GM23338 (cell line): ENCODE measurements at regions not wholly inside any gene's neighbourhood (a gene's known extent, or its start where the extent isn't known, plus 50 kb on each side); places are given as distances from the start of the nearest gene placed in this dataset.

Source experiments
- ATAC-seq: fragments of 200-7000 bp; cut with Tn5 transposase; 3 replicates; pipeline ENCODE4 v1.9.1; 2020
- DNase-seq: peaks from one replicate; pipeline ENCODE4 v3.0.0-alpha.2; 2015; ENCODE audit warnings: low spot score
- H2AFZ ChIP-seq: fragments of 200-600 bp; sonication (generic); 2 replicates; pipeline ENCODE4 v1.8.0; 2016; ENCODE audit warnings: antibody characterized with exemption, mild to moderate bottlenecking, moderate library complexity
- H3F3A ChIP-seq: fragments of 200-600 bp; sonication (generic); replicated peaks from 2 replicates; pipeline ENCODE4 v1.8.0; 2017; ENCODE audit warnings: antibody characterized with exemption, mixed run types, low read depth
- H3K27ac ChIP-seq: fragments of 200-600 bp; sonication (generic); 2 replicates; pipeline ENCODE4 v1.6.1; 2016; ENCODE audit warnings: low read depth
- H3K27me3 ChIP-seq: fragments of 200-600 bp; sonication (generic); 2 replicates; pipeline ENCODE4 v1.8.0; 2016; ENCODE audit warnings: mild to moderate bottlenecking, mixed run types, moderate library complexity; ENCODE audit not compliant: insufficient read depth
- H3K36me3 ChIP-seq: fragments of 200-600 bp; sonication (generic); 2 replicates; pipeline ENCODE4 v1.8.0; 2016; ENCODE audit warnings: mild to moderate bottlenecking; ENCODE audit not compliant: insufficient read depth
- H3K4me1 ChIP-seq: fragments of 200-600 bp; sonication (generic); 2 replicates; pipeline ENCODE4 v1.8.0; 2016; ENCODE audit warnings: mild to moderate bottlenecking, moderate library complexity; ENCODE audit not compliant: insufficient read depth
- H3K4me2 ChIP-seq: fragments of 200-600 bp; sonication (generic); 2 replicates; pipeline ENCODE4 v1.7.1; 2017; ENCODE audit warnings: mixed run types
- H3K4me3 ChIP-seq: fragments of 200-600 bp; sonication (generic); 2 replicates; pipeline ENCODE4 v1.6.1; 2016; ENCODE audit warnings: mixed run types
- H3K79me2 ChIP-seq: fragments of 200-600 bp; sonication (generic); replicated peaks from 2 replicates; pipeline ENCODE4 v1.8.0; 2017; ENCODE audit warnings: mild to moderate bottlenecking; ENCODE audit not compliant: insufficient read depth
- H3K9me2 ChIP-seq: fragments of 200-600 bp; sonication (generic); 2 replicates; pipeline ENCODE4 v1.8.0; 2017; ENCODE audit not compliant: insufficient read depth
- H4K20me1 ChIP-seq: fragments of 200-600 bp; sonication (generic); replicated peaks from 2 replicates; pipeline ENCODE4 v1.8.0; 2017; ENCODE audit warnings: mild to moderate bottlenecking; ENCODE audit not compliant: insufficient read depth
- H3K27ac Mint-ChIP-seq: 2 replicates; pipeline ENCODE4 v1.8.0; 2020; ENCODE audit warnings: inconsistent platforms, mild to moderate bottlenecking, moderate library complexity, mixed read lengths
- H3K27me3 Mint-ChIP-seq: 3 replicates; pipeline ENCODE4 v1.8.0; 2022; ENCODE audit warnings: low read depth, mild to moderate bottlenecking, moderate library complexity, mixed read lengths, inconsistent platforms; ENCODE audit not compliant: insufficient read depth, poor library complexity
- H3K36me3 Mint-ChIP-seq: 3 replicates; pipeline ENCODE4 v1.8.0; 2021; ENCODE audit warnings: low read depth, mild to moderate bottlenecking, inconsistent platforms, moderate library complexity, mixed read lengths
- H3K4me1 Mint-ChIP-seq: 3 replicates; pipeline ENCODE4 v1.8.0; 2020; ENCODE audit warnings: mild to moderate bottlenecking, inconsistent platforms, mixed read lengths
- H3K4me3 Mint-ChIP-seq: 3 replicates; pipeline ENCODE4 v1.8.0; 2021; ENCODE audit warnings: moderate library complexity, mild to moderate bottlenecking, inconsistent platforms, mixed read lengths
- H3K9me3 Mint-ChIP-seq: 3 replicates; pipeline ENCODE4 v1.8.0; 2020; ENCODE audit warnings: moderate library complexity, mild to moderate bottlenecking, inconsistent platforms, mixed read lengths
- CREB1 ChIP-seq: fragments of 250-450 bp; sonication (Bioruptor Pico); IDR thresholded peaks from 2 replicates; pipeline ENCODE4 v1.5.0; 2020; ENCODE audit warnings: low read depth, mild to moderate bottlenecking, moderate library complexity
- ETS1 ChIP-seq: IDR thresholded peaks from 2 replicates; pipeline ENCODE4 v1.6.1; 2016; ENCODE audit warnings: antibody characterized with exemption
- EZH2 ChIP-seq: fragments of 200-600 bp; sonication (generic); IDR thresholded peaks from one replicate; pipeline ENCODE4 v1.8.0; 2017; ENCODE audit warnings: antibody characterized with exemption, mild to moderate bottlenecking, low read depth; ENCODE audit not compliant: unreplicated experiment
- JUNB ChIP-seq: IDR thresholded peaks from one replicate; pipeline ENCODE4 v1.6.1; 2016; ENCODE audit warnings: antibody characterized with exemption; ENCODE audit not compliant: unreplicated experiment
- NANOG ChIP-seq: IDR thresholded peaks from 2 replicates; pipeline ENCODE4 v1.6.1; 2016; ENCODE audit warnings: antibody characterized with exemption, borderline replicate concordance
- STAT1 ChIP-seq: IDR thresholded peaks from one replicate; pipeline ENCODE4 v1.6.1; 2016; ENCODE audit warnings: antibody characterized with exemption; ENCODE audit not compliant: unreplicated experiment
- ZNF114 ChIP-seq: fragments of 250-450 bp; sonication (Bioruptor Pico); IDR thresholded peaks from 2 replicates; pipeline ENCODE4 v1.5.0; 2020; ENCODE audit warnings: mild to moderate bottlenecking, moderate library complexity
- TF ChIP-seq, protein P1 (sequence below), 2 experiments: fragments of 200-600 bp in 1 of 2; sonication (generic) in 1 of 2; conservative IDR thresholded peaks; 2 replicates each; pipeline versions ENCODE4 v1.5.1 to v1.6.1; 2016 to 2017; ENCODE audit warnings: antibody characterized with exemption in 2 of 2, low read depth in 2 of 2, mild to moderate bottlenecking in 2 of 2, moderate library complexity in 1 of 2
- TF ChIP-seq, protein P2 (sequence below): IDR thresholded peaks from one replicate; pipeline ENCODE4 v1.6.1; 2018; ENCODE audit warnings: antibody characterized with exemption; ENCODE audit not compliant: unreplicated experiment

GRCh38 chr4:169846396-169846795 is 88.7 kb upstream of the HPF1 start:
- TF ChIP-seq STAT1, result no peak
- TF ChIP-seq CREB1 (CRISPR knock-in tag), result no peak
- Histone ChIP-seq H4K20me1 (no peaks in the 10 kb centered on the region), H3K4me2 (no peak overlapping the region), H3K79me2 (no peaks in the 10 kb centered on the region), H2AFZ (no peak overlapping the region), H3F3A (no peaks in the 10 kb centered on the region), H3K9me2 (no peaks in the 10 kb centered on the region), H3K36me3 (no peaks in the 10 kb centered on the region), H3K4me3 (no peak overlapping the region), H3K27ac (no peak overlapping the region), H3K4me1 (no peaks in the 10 kb centered on the region), H3K27me3 (no peaks in the 10 kb centered on the region)
- H3K4me3 Mint-ChIP-seq, result no peak overlapping the region
- H3K4me1 Mint-ChIP-seq, result peaks cover 2% of the 10 kb centered on the region; the same call in 1 of the 3 replicates
- H3K36me3 Mint-ChIP-seq, result no peaks in the 10 kb centered on the region
- H3K9me3 Mint-ChIP-seq, result no peaks in the 10 kb centered on the region
- DNase-seq, result no peak
- no peak overlapping the region for H3K27ac Mint-ChIP-seq
- no peak for ATAC-seq
- no peaks in the 10 kb centered on the region for H3K27me3 Mint-ChIP-seq

GRCh38 chr4:169841776-169842175 is 84.0 kb upstream of the HPF1 start:
- no peak for DNase-seq
- H3K27me3 ChIP-seq, result no peaks in the 10 kb centered on the region
- no peak for ATAC-seq
- peaks cover 2% of the 10 kb centered on the region; the same call in 1 of the 3 replicates for H3K4me1 Mint-ChIP-seq
- no peaks in the 10 kb centered on the region for H4K20me1 ChIP-seq
- H3K36me3 ChIP-seq, result no peaks in the 10 kb centered on the region
- H3K9me2 ChIP-seq, result no peaks in the 10 kb centered on the region
- no peak overlapping the region for H3K27ac ChIP-seq
- H2AFZ ChIP-seq, result no peak overlapping the region
- TF ChIP-seq, protein P1, sequence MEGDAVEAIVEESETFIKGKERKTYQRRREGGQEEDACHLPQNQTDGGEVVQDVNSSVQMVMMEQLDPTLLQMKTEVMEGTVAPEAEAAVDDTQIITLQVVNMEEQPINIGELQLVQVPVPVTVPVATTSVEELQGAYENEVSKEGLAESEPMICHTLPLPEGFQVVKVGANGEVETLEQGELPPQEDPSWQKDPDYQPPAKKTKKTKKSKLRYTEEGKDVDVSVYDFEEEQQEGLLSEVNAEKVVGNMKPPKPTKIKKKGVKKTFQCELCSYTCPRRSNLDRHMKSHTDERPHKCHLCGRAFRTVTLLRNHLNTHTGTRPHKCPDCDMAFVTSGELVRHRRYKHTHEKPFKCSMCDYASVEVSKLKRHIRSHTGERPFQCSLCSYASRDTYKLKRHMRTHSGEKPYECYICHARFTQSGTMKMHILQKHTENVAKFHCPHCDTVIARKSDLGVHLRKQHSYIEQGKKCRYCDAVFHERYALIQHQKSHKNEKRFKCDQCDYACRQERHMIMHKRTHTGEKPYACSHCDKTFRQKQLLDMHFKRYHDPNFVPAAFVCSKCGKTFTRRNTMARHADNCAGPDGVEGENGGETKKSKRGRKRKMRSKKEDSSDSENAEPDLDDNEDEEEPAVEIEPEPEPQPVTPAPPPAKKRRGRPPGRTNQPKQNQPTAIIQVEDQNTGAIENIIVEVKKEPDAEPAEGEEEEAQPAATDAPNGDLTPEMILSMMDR (conservative IDR thresholded peaks at IDR 0.05; ENCODE audit: low read depth in 2 of 2), result no peak
- TF ChIP-seq EZH2 (no peak), STAT1 (no peak), JUNB (no peak), ETS1 (no peak), NANOG (no peak), ZNF114 (CRISPR knock-in tag) (no peak), CREB1 (CRISPR knock-in tag) (no peak)
- TF ChIP-seq, protein P2, sequence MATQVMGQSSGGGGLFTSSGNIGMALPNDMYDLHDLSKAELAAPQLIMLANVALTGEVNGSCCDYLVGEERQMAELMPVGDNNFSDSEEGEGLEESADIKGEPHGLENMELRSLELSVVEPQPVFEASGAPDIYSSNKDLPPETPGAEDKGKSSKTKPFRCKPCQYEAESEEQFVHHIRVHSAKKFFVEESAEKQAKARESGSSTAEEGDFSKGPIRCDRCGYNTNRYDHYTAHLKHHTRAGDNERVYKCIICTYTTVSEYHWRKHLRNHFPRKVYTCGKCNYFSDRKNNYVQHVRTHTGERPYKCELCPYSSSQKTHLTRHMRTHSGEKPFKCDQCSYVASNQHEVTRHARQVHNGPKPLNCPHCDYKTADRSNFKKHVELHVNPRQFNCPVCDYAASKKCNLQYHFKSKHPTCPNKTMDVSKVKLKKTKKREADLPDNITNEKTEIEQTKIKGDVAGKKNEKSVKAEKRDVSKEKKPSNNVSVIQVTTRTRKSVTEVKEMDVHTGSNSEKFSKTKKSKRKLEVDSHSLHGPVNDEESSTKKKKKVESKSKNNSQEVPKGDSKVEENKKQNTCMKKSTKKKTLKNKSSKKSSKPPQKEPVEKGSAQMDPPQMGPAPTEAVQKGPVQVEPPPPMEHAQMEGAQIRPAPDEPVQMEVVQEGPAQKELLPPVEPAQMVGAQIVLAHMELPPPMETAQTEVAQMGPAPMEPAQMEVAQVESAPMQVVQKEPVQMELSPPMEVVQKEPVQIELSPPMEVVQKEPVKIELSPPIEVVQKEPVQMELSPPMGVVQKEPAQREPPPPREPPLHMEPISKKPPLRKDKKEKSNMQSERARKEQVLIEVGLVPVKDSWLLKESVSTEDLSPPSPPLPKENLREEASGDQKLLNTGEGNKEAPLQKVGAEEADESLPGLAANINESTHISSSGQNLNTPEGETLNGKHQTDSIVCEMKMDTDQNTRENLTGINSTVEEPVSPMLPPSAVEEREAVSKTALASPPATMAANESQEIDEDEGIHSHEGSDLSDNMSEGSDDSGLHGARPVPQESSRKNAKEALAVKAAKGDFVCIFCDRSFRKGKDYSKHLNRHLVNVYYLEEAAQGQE, result no peak
- no peaks in the 10 kb centered on the region for H3K4me1 ChIP-seq
- H3K79me2 ChIP-seq, result no peaks in the 10 kb centered on the region
- H3K27me3 Mint-ChIP-seq, result no peaks in the 10 kb centered on the region
- H3K27ac Mint-ChIP-seq, result no peak overlapping the region
- H3F3A ChIP-seq, result no peaks in the 10 kb centered on the region
- 0 out of 3 replicates have a peak, but pooled peaks cover 4% of the 10 kb centered on the region for H3K9me3 Mint-ChIP-seq
- no peaks in the 10 kb centered on the region for H3K36me3 Mint-ChIP-seq
- no peak overlapping the region for H3K4me3 ChIP-seq
- H3K4me2 ChIP-seq, result no peak overlapping the region
- no peak overlapping the region for H3K4me3 Mint-ChIP-seq
